ENCODE measurements at regions not wholly inside any gene's neighbourhood (a gene's known extent, or its start where the extent isn't known, plus 50 kb on each side); places are given as distances from the start of the nearest gene placed in this dataset.

DNA sequence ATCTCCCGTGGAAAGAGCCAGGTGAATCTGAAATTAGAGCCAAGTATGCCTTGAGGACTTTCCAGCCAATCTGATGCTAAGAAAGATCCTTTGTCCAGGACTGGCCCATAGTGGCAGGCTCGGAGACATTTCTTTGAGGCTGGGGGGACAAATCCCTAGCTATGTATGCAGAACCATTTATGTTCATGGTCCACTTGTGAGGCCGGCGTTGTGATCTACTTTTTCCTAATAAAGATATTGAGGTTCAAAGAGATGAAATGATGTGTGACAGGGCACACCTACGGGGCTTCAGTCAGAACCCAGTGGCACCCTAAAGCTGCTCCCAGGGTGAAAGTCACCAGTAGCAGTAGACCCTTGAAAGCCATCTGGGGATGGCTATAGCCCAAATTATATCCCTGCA is 120.3 kb upstream of the MAFB start:
- DNase-seq: no peak

DNA sequence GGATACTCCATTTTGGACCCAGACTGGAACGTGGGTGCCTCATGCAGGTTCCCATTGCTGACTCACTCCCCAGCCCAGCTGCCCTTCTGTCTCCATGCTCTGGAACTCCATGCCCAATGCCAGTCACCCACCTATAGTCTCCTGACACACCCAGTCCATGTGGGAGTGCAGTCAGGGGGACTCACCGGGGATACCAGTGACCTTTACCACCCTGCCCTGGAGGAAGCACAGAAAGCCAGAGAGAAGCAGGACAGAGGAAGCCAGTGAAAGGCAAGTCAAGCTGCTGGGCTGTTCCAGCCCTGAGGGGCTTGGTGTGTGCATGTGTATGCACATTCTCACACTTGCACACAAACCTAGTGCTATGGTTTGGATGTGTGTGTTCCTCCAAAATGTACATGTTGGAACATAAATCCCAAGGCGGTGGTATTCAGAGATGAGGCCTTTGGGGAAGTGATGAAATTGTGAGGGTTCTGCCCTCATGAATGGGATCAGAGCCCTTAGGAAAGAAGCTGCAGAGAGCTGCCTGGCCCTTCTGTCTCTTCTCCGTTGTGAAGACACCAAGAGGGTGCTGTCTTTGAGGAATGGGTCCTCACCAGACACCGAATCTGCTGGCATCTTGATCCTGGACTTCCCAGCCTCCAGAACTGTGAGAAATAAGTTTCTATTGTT is 121.4 kb upstream of the MAFB start:
- no peak for DNase-seq

DNA sequence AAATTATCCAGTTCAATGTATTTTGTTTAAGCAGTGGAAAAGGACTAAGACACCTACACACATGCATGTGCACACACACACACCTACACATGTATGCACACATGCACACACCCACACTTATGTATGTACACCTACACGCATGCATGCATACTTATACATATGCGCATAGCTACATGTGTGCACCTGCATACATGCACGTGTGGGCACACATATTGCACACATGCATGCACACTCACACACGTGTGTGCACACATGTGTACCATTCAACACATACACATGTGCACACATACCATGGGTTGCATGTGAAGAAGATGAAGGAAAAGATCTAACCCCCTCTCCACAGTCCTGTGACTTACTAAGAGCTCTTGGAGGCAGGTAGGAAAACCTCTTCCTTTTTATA is 122.0 kb upstream of the MAFB start:
- no peak for DNase-seq

- no peak for DNase-seq
Measured at GRCh38 chr20:40811660-40812414, 122.8 kb upstream of the MAFB start.

GRCh38 chr20:40812415-40812925 is 123.4 kb upstream of the MAFB start:
- no peak for DNase-seq

- no peak for DNase-seq
Measured at GRCh38 chr20:40813029-40813431, 124.0 kb upstream of the MAFB start.

GRCh38 chr20:40813708-40814630 is 124.9 kb upstream of the MAFB start:
- DNase-seq: no peak

- no peak for DNase-seq
Measured at GRCh38 chr20:40814631-40814960, 125.6 kb upstream of the MAFB start.

DNA sequence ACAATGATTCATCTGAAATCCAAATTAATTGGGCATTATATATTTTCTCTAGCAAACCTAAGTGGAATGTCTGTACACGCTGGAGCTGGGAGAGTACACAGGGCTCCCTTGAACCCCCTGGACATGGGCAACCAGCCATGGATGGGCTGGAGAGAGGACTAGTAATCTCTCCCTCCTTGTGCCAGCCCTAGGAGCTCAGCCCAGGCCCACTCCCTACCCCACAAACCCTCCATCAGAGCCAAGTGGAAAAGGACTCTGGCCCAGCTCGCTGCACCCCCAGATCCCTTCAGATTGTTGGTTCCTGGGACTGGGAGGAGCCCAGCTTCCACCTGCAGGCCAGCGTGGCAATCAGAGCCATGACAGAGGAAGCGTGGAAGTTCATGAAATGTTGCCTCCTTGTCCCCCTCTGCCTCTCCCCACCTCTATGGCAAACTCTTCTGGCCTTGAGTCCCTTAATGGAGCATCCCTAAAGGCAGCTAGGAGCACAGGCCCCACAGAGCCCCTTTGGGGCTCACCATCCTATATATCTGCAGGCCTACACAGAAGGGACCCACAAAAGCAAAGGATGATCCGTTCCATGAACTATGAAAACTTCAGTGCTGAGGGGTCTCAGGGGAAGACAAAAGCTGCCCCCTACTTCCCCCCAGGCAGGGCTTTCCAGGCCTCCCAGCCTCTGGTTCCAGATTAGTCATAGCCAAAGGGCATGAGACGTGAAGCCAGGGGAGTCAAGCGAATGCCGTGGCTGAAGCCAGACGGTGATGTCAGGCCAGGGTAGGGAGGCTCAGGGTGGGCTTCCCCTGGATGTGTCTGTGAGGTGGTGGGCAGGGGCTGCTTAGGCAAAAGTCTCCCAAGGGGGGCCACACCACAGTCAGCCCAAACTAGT is 126.4 kb upstream of the MAFB start:
- no peak for DNase-seq

GRCh38 chr20:40816039-40816352 is 127.0 kb upstream of the MAFB start:
- no peak for DNase-seq

GRCh38 chr20:40821429-40821828 is 132.4 kb upstream of the MAFB start:
- DNase-seq: no peak

GRCh38 chr20:40826699-40827098 is 137.7 kb upstream of the MAFB start:
- DNase-seq: no peak

- DNase-seq: no peak
Measured at GRCh38 chr20:40835321-40835720, 146.3 kb upstream of the MAFB start.

- no peak for DNase-seq
Measured at GRCh38 chr20:40838509-40838908, 149.5 kb upstream of the MAFB start.

GRCh38 chr20:40843251-40843650 is 154.2 kb upstream of the MAFB start:
- DNase-seq: no peak

DNA sequence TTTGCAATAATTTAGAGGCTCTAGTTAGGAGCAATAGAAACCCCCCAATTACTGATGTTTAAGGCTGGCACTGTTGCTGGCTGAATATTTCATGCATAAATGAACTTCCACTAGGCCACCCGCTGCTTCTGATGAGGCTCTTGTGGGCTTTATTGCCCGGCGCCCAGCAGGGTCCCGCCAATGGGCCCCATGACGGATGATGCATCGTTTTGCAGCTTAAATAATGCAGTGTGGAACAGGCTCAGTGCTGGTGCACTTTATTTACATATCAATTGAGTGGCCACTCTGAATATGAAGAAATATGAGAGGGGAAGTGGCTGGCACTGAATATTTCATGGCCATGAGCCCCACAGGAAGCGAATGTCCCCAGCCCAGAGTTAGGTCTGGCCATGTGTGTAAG is 155.3 kb upstream of the MAFB start:
- no peak for DNase-seq

DNA sequence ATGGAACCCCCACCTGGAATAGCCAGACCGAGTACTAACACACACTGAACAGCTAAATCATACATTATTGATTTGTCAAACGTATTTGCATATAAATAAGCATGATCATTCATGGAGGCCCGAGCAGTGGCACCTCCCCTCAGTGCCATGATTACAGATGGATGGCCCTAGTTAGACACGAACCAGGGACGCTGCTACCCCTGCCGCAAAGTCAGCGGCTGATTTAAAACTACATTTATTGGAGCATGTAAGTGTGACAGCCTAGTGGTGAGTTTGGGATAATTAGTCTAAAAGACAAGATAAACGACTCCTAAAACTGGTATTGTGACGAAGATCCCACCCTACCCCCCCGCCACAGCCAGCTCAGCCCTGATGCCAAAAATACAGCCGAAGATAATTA is 159.1 kb upstream of the MAFB start:
- DNase-seq: no peak

DNA sequence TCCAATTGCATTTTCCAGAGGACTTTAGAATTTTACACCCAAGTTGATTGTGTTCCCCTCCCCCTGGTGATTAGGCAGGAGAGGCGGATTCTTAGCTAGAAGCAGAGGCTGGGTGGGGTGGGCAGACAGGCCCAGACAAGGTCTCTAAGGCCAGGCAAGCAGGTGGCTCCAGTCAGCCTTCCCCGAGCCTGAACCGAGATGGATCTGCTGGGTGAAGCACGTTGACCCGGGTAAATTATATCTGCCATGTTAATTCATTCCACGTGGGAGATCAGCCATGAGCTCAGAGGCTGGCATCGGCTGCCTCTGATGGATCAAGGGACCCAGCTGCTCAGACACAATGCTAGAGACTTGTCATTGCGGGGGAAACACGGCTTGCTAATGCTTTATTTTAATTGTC is 159.5 kb upstream of the MAFB start:
- DNase-seq: no peak

- no peak for DNase-seq
Measured at GRCh38 chr20:40849456-40849855, 160.4 kb upstream of the MAFB start.

DNA sequence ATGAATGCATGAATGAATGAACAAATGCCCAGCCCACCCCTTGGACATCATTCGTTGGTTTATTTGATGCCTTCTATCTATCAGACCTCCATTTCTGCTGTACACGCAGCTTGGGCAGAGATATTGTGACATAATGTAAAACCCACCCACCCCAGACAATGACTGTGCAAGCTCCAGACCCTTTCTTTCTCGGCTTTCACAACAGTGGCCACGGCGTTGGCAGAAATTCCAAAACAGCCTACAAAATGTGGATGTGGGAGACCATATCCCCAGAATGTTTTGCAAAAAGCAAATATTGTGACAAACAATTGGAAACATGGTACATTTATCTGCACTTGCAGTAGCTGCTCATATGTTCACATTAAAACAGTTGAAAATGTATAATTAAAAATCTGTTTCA is 162.0 kb upstream of the MAFB start:
- no peak for DNase-seq

DNA sequence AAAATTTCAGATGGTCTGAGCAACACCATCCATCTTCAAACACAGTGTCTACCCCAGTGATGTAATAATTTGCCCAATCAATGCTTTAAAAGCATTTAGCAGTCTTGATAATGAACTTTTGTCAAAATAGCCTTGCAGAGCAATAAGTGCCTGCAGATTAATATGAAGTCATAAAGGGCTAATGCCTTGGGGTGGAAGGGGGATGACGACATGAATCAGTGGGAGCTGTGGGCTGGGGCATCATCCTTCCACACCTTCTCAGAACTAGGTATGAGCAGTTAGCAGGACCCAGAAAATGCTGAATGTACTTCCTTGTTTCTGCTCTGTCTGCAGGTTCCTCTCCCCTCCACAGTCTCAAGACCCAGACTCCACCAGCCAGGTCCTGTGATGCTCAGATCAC is 166.2 kb upstream of the MAFB start:
- no peak for DNase-seq

- DNase-seq: no peak
Measured at GRCh38 chr20:40856653-40857052, 167.6 kb upstream of the MAFB start.

DNA sequence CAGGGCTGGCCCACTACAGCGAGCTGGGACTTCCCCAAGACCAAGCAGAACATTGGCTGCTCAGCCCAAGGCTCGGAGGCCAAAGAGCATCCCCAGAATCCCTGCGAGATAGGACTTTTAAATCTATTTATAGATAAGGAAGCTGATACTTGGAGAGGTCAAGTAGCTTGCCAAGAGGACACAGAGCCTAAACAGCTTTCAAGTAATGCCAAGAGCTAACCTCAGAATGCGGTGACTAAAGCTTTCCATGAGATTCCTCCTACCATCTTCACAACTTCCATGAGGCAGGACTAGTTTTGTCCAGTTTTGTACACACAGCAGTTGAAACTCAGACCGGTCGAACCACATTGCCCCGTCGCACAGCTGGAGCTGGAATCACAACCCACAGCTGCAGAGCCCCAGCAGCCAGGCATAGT is 168.1 kb upstream of the TOP1 start:
- no peak for DNase-seq

Measured in NCI-H187 treated with DMSO at 0.1 percent for 48 hours (cell line).